Left ventricle myocardium inferior (tissue), 1 donor: ENCODE measurements at regions not wholly inside any gene's neighbourhood (a gene's known extent, or its start where the extent isn't known, plus 50 kb on each side); places are given as distances from the start of the nearest gene placed in this dataset.

ENCODE experiments used
- DNase-seq: peaks from one replicate; pipeline ENCODE4 v3.0.0-alpha.2; 2020
- H3K27ac ChIP-seq: fragments of 200-600 bp; replicated peaks from 2 replicates; pipeline ENCODE4 v1.8.0; 2021
- H3K27me3 ChIP-seq: fragments of 200-600 bp; 2 replicates; pipeline ENCODE4 v1.8.0; 2021; ENCODE audit warnings: low read depth
- H3K36me3 ChIP-seq: fragments of 200-600 bp; 2 replicates; pipeline ENCODE4 v1.8.0; 2021
- H3K4me1 ChIP-seq: fragments of 200-600 bp; 2 replicates; pipeline ENCODE4 v1.8.0; 2021
- H3K4me3 ChIP-seq: fragments of 200-600 bp; 2 replicates; pipeline ENCODE4 v1.8.0; 2021; ENCODE audit warnings: mild to moderate bottlenecking, moderate library complexity
- H3K9me3 ChIP-seq: fragments of 200-600 bp; replicated peaks from 2 replicates; pipeline ENCODE4 v1.8.0; 2021
- CTCF ChIP-seq: fragments of 200-600 bp; IDR thresholded peaks from 2 replicates; pipeline ENCODE4 v1.8.0; 2021; ENCODE audit warnings: antibody characterized with exemption, mild to moderate bottlenecking, borderline replicate concordance
- intact Hi-C: fragments of 100-400 bp; cut with micrococcal nuclease; formaldehyde crosslinking; loops from one replicate; pipeline ENCODE4 v1.11.0; 2022
- donor health status: DM: no; HTN: yes; CAD: no; lungs with severe emphysema.

GRCh38 chr18:78589916-78590437 lies 389.6 kb upstream of the SALL3 start:
- no peak for DNase-seq
- Histone ChIP-seq H3K4me1 (no peaks in the 10 kb centered on the region), H3K36me3 (no peaks in the 10 kb centered on the region), H3K27ac (no peak overlapping the region), H3K9me3 (peaks cover 48% of the 10 kb centered on the region), H3K4me3 (no peak overlapping the region), H3K27me3 (peaks cover 5% of the 10 kb centered on the region)
- TF ChIP-seq CTCF = no peak
- intact Hi-C loops = no loop called here

GRCh38 chr18:78595453-78595852 lies 384.2 kb upstream of the SALL3 start:
- Histone ChIP-seq H3K27me3 (peaks cover 12% of the 10 kb centered on the region), H3K4me1 (no peaks in the 10 kb centered on the region), H3K36me3 (no peaks in the 10 kb centered on the region), H3K4me3 (no peak overlapping the region), H3K9me3 (peaks cover 45% of the 10 kb centered on the region), H3K27ac (no peak overlapping the region)
- intact Hi-C loops = no loop called here
- no peak for TF ChIP-seq CTCF
- DNase-seq = no peak

GRCh38 chr18:78595924-78596573 lies 383.6 kb upstream of the SALL3 start:
- Histone ChIP-seq H3K4me3 (no peak overlapping the region), H3K9me3 (peaks cover 39% of the 10 kb centered on the region), H3K4me1 (no peaks in the 10 kb centered on the region), H3K36me3 (no peaks in the 10 kb centered on the region), H3K27me3 (peaks cover 12% of the 10 kb centered on the region), H3K27ac (no peak overlapping the region)
- no peak for DNase-seq
- no peak for TF ChIP-seq CTCF
- intact Hi-C loops = no loop called here

GRCh38 chr18:78596794-78597345 lies 382.7 kb upstream of the SALL3 start:
- H3K36me3 ChIP-seq = no peaks in the 10 kb centered on the region
- intact Hi-C loops = no loop called here
- DNase-seq = no peak

GRCh38 chr18:78601349-78601748 lies 378.3 kb upstream of the SALL3 start:
- no peak for DNase-seq
- H3K4me1 ChIP-seq = no peaks in the 10 kb centered on the region
- no peak for TF ChIP-seq CTCF
- H3K27ac ChIP-seq = no peak overlapping the region
- intact Hi-C loops = no loop called here
- H3K4me3 ChIP-seq = no peak overlapping the region
- H3K36me3 ChIP-seq = no peaks in the 10 kb centered on the region
- peaks cover 8% of the 10 kb centered on the region for H3K9me3 ChIP-seq
- peaks cover 30% of the 10 kb centered on the region for H3K27me3 ChIP-seq

More at GRCh38 chr18:78596794-78597345, 382.7 kb upstream of the SALL3 start:
- peaks cover 12% of the 10 kb centered on the region for H3K27me3 ChIP-seq
- no peak overlapping the region for H3K4me3 ChIP-seq
- H3K4me1 ChIP-seq = no peaks in the 10 kb centered on the region
- TF ChIP-seq CTCF = no peak
- no peak overlapping the region for H3K27ac ChIP-seq
- H3K9me3 ChIP-seq = peaks cover 30% of the 10 kb centered on the region
